GM23338 (cell line): ENCODE measurements at regions not wholly inside any gene's neighbourhood (a gene's known extent, or its start where the extent isn't known, plus 50 kb on each side); places are given as distances from the start of the nearest gene placed in this dataset.
"Not testable (repeated sequence)": the region's sequence is repeated elsewhere in the genome, so short reads cannot be mapped to it uniquely, and the experiment has no call there.

Source experiments
- CTCF ChIP-seq, 2 experiments: fragments of 200-600 bp in 1 of 2; sonication (generic) in 1 of 2; conservative IDR thresholded peaks; 2 replicates each; pipeline versions ENCODE4 v1.5.1 to v1.6.1; 2016 to 2017; ENCODE audit warnings: antibody characterized with exemption in 2 of 2, low read depth in 2 of 2, mild to moderate bottlenecking in 2 of 2, moderate library complexity in 1 of 2
- ETS1 ChIP-seq: IDR thresholded peaks from 2 replicates; pipeline ENCODE4 v1.6.1; 2016; ENCODE audit warnings: antibody characterized with exemption
- EZH2 ChIP-seq: fragments of 200-600 bp; sonication (generic); IDR thresholded peaks from one replicate; pipeline ENCODE4 v1.8.0; 2017; ENCODE audit warnings: antibody characterized with exemption, mild to moderate bottlenecking, low read depth; ENCODE audit not compliant: unreplicated experiment
- EZH2phosphoT487 ChIP-seq: fragments of 200-600 bp; sonication (generic); IDR thresholded peaks from one replicate; pipeline ENCODE4 v1.8.1; 2018; ENCODE audit warnings: antibody characterized with exemption; ENCODE audit not compliant: unreplicated experiment
- POLR2AphosphoS5 ChIP-seq: IDR thresholded peaks from 2 replicates; pipeline ENCODE4 v1.6.1; 2016; ENCODE audit warnings: antibody characterized with exemption, low read depth
- ZNF114 ChIP-seq: fragments of 250-450 bp; sonication (Bioruptor Pico); IDR thresholded peaks from 2 replicates; pipeline ENCODE4 v1.5.0; 2020; ENCODE audit warnings: mild to moderate bottlenecking, moderate library complexity

GRCh38 chr21:7853426-7853825 lies 2668.0 kb upstream of the TPTE start:
- not testable (repeated sequence) for TF ChIP-seq EZH2phosphoT487; POLR2AphosphoS5; ETS1; CTCF (conservative IDR thresholded peaks at IDR 0.05; ENCODE audit: low read depth in 2 of 2); EZH2; ZNF114 (CRISPR knock-in tag)
